VCaP (cell line): ENCODE measurements at regions not wholly inside any gene's neighbourhood (a gene's known extent, or its start where the extent isn't known, plus 50 kb on each side); places are given as distances from the start of the nearest gene placed in this dataset.

Experiments
- H3K27ac ChIP-seq: fragments of 450-650 bp; 2 replicates; pipeline ENCODE4 v1.5.1; 2017
- CTCF ChIP-seq: fragments of 450-650 bp; conservative IDR thresholded peaks from 2 replicates; pipeline ENCODE4 v1.5.1; 2017; ENCODE audit warnings: mild to moderate bottlenecking, moderate library complexity

GRCh38 chr4:111274060-111274459, 651.2 kb upstream of the PITX2 start:
- no peak for TF ChIP-seq CTCF
- H3K27ac ChIP-seq: no peak overlapping the region

GRCh38 chr4:111274486-111274885, 651.6 kb upstream of the PITX2 start:
- H3K27ac ChIP-seq: no peak overlapping the region
- TF ChIP-seq CTCF: no peak

DNA sequence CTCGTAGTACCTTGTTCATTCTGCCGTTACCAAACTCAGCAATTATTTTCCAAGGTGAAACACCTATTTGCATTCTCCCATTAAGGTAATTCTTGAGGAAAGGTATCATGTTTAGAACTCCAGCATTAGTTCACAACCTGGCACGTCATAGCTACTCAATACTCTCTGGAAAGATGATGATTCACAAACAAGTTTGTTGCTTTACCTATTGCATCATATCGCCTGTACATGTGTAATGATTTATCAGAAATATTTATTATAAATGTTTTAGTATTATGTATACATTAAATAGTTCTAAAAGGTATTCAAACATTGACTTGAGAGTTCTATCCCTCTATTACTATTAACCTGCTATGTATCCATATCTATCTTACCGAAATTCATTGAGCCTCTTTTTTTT, 658.3 kb upstream of the PITX2 start:
- TF ChIP-seq CTCF: no peak
- H3K27ac ChIP-seq: no peak overlapping the region

DNA sequence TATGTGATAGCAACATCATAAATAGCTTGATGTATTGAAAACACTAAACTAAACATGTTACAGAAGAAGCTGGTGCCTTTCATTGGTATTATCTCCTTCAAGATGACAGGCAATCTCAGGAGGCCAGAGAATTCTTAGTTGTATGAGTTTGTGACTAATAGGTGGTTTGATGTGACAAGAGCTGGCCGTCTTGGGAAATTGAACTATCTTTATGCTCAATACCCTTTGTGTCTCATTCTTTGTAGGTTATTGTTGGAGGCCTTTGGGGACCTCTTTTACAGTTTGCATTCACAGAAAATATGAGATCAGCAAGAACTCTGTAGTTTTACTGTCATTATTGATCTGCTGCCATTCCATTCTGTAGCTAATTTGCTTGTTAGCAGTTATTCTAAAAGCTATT, 659.2 kb upstream of the PITX2 start:
- TF ChIP-seq CTCF: no peak
- H3K27ac ChIP-seq: no peak overlapping the region

DNA sequence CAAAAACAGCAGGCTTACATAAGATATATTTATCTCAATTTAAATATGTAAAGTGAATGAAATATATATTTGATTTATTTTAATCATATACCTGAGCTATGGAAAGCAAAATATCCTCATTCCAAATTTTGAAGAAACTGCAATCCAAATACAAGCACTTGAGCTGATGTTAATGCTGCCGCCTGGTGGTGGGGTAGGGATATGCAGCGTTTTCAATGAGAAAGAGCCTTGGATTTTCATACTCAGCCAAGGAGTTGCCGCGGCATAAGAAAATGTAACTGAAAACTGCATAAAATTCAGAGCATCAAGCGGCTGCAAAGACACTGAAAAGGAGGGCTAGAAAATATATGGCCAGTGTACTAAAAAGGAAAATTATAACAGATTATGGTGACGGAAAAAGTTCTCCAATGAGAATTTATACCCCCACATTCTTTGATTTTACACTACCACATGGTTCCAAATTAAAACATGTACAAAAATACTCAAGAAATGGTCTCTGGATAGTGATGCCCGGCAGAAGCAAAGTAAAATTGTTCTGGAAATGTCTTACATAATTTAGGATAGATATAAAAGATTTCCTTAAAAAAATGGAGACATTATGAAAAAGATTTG, 660.3 kb upstream of the PITX2 start:
- H3K27ac ChIP-seq: no peak overlapping the region
- peak; percentile 93 for TF ChIP-seq CTCF

DNA sequence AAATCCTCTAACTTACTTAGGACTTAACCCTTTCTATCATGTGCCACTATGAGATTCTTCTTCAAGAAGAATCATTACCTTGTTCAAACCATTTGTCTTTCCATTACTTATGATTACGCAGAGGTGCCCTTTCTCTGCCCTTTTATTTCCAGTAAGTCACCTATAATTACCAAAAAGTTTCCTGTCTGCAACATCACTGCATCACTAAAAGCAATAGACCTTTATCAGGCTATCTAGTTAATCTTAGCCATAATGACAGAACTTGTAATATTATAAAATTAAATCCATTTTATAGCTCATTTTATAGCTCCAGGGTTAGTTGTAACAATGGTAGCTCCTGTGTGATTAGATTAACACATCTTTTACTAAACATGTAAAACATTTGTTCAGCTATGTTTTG, 673.6 kb upstream of the PITX2 start:
- no peak for TF ChIP-seq CTCF
- H3K27ac ChIP-seq: no peak overlapping the region

GRCh38 chr4:111303806-111304205, 680.9 kb upstream of the PITX2 start:
- no peak overlapping the region for H3K27ac ChIP-seq
- no peak for TF ChIP-seq CTCF
